ENCODE measurements at regions not wholly inside any gene's neighbourhood (a gene's known extent, or its start where the extent isn't known, plus 50 kb on each side); places are given as distances from the start of the nearest gene placed in this dataset.
"Not testable (repeated sequence)": the region's sequence is repeated elsewhere in the genome, so short reads cannot be mapped to it uniquely, and the experiment has no call there.

DNA sequence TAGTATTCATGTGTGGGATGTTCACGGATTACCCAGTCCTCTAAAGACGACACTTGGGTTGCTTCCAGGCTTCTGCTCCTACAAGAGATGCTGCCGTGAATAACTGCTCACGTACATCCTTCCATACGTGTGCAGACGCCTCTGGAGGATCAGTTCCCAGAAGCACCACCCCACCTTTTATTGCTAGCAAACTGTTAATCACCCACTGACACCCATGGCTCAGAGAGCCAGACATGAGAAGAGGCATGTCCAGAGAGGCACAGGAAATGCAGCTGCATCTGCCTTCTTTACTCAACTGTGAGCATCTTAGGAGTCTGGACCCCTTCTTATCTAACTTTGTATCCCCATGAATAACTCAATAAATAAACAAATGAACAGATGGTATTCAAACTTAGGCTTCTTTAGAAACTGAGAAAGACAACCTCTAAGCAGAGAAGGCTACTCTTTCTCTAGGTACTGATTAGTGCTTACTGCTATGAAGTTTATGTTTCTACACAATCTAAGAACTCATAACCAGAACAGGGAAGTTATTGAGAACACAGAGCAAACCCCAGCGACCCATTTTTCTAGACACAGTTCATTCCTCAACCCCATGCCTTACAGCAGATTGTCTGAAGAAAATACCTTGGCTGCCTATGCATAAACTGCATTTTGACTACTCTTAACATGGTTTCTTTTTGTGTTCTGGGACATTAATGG, 228.7 kb upstream of the RREB1 start:
- peaks cover 18% of the 10 kb centered on the region for H3K27me3 Mint-ChIP-seq
- H3K36me3 Mint-ChIP-seq (ENCODE audit: low read depth): no peaks in the 10 kb centered on the region
- no peak for ATAC-seq
- no peak for DNase-seq
- no peaks in the 10 kb centered on the region for H3K9me3 ChIP-seq (ENCODE audit: control insufficient read depth, low read length, poor library complexity, severe bottlenecking)
- peak overlapping the region; percentile 39 for H3K27ac Mint-ChIP-seq
- no peaks in the 10 kb centered on the region for H3K4me1 Mint-ChIP-seq
- no peak overlapping the region for H3K4me3 Mint-ChIP-seq

DNA sequence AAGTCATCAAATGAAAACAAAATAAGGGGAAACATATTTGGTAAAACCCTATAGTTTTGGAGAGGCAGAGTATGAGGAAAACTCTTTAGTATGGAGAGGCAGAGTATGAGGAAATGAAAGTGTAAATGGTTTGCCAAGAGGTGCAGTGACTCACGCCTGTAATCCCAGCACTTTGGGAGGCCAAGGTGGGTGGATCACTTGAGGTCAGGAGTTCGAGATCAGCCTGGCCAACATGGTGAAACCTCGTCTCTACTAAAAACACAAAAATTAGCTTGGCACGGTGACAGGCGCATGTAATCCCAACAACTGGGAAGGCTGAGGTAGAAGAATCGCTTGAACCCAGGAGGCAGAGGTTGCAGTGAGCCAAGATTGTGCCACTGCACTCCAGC, 228.2 kb upstream of the RREB1 start:
- H3K36me3 Mint-ChIP-seq (ENCODE audit: low read depth); H3K27ac Mint-ChIP-seq; DNase-seq; H3K9me3 ChIP-seq (ENCODE audit: control insufficient read depth, low read length, poor library complexity, severe bottlenecking); H3K4me1 Mint-ChIP-seq; H3K4me3 Mint-ChIP-seq; ATAC-seq: not testable (repeated sequence)
- peaks cover 14% of the 10 kb centered on the region for H3K27me3 Mint-ChIP-seq

DNA sequence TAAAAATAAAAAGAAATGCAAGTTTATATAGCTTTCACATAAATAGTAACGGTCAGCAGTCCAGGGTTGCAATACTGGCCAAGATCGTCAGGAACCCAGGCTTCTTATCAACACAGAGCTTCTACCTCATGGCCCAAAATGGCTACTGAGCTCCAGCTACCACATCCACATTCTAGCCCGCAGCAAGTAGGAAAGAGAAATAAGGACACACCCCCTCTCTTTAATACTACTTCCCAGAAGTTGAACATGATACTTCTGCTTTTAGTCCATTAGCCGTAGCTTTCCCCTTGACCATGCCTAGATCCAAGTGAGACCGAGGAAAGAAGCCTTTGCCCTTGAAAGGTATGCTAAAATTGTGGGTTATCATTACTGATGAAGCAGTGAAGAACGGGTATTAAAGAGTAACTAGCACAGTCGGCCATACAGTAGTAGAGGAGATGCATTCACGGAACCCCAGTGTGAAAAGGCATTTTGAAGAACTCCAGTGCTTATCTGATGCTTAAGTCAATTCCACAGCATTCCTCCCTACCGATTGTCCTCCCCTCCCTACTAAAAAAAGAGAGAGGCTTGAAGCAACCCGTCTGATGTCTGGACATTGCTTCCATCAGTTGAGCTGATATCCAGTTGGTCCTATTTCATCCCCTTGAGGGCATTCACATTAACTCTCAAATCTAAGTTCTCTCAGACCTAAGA, 226.9 kb upstream of the RREB1 start:
- no peaks in the 10 kb centered on the region for H3K36me3 Mint-ChIP-seq (ENCODE audit: low read depth)
- H3K4me1 Mint-ChIP-seq: no peaks in the 10 kb centered on the region
- H3K4me3 Mint-ChIP-seq: no peak overlapping the region
- no peaks in the 10 kb centered on the region for H3K9me3 ChIP-seq (ENCODE audit: control insufficient read depth, low read length, poor library complexity, severe bottlenecking)
- ATAC-seq (no peak), DNase-seq (no peak)
- no peak overlapping the region for H3K27ac Mint-ChIP-seq
- H3K27me3 Mint-ChIP-seq: peaks cover 10% of the 10 kb centered on the region

DNA sequence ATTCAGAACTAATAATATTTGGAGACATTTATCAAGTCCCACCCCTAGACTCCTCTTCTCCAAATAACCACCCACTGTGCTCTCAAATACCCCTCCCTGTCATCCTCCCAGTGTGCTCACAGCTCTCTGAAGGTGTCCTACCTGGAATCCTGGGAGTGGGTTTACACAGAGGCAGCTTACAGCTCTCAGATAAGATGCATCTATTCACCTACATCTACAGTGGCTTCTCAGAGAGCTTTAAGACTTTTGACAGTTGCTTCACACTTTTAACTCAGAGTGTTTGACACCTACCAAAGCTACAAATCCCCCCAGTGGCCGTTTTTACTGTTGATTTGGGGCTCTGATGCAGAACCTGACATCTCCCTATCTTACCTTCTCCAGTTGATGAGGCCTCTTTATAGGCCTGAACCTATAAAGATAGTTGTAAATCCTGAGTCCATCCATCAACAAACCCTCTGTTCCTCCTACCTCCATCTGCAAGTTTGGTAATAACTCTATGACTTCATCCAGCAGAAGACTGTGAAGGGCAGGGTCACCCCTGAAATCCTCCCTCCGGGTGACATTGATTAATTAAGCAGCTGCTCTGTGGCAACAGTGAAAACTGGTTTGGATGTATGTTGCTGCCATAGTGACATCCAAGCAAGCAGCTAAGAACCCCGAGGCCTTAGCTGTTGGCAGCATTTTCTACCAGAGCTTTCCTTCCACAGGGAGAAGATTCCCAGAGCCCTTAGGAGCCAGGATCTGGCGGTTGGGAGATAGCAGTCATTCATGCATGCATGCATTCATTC, 226.1 kb upstream of the RREB1 start:
- ATAC-seq (no peak), DNase-seq (no peak)
- Mint-ChIP-seq H3K27ac (no peak overlapping the region), H3K4me1 (no peaks in the 10 kb centered on the region), H3K4me3 (no peak overlapping the region), H3K27me3 (peaks cover 9% of the 10 kb centered on the region), H3K36me3 (ENCODE audit: low read depth) (no peaks in the 10 kb centered on the region)
- no peaks in the 10 kb centered on the region for H3K9me3 ChIP-seq (ENCODE audit: control insufficient read depth, low read length, poor library complexity, severe bottlenecking)

DNA sequence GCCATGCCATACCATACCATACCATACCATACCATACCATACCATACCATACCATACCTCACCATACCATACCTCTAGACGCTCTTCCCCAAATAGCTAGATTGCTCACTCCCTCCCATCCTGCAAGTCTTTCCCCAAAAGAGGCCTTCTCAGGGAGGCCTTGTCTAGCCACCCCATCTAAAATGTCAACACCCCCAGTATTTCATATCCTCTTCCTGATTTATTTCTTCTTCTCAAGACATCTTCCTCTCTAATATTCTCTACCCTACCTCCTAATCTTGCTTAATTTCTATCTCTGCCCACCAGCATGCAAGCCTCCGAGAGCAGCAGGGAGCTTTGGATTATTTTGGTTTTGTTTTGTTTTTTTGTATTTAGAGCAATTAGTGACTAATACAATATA, 225.2 kb upstream of the RREB1 start:
- Mint-ChIP-seq H3K36me3 (ENCODE audit: low read depth) (no peaks in the 10 kb centered on the region), H3K4me1 (no peaks in the 10 kb centered on the region), H3K4me3 (peak overlapping the region; percentile 13), H3K27ac (no peak overlapping the region), H3K27me3 (peaks cover 4% of the 10 kb centered on the region)
- no peaks in the 10 kb centered on the region for H3K9me3 ChIP-seq (ENCODE audit: control insufficient read depth, low read length, poor library complexity, severe bottlenecking)
- ATAC-seq: no peak
- no peak for DNase-seq

DNA sequence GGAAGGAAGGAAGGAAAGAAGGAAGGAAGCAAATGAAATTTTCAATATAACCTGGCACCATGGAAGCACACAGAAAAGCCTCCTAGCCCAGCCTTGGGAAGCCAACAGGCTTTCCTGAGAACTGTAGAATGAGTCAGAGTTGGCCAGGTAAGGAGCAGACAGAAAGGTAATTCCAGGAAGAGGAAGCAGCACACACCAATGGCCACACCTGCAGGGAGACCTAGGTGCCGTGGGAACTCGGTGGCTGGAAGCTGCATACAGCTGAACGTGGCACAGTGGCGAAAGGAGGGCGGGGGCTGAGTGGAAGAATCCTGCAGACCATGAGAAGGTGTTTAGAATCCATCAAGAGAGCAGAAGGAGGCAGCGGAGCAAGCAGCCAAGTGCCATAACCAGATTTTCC, 224.8 kb upstream of the RREB1 start:
- Mint-ChIP-seq H3K4me3 (no peak overlapping the region), H3K36me3 (ENCODE audit: low read depth) (no peaks in the 10 kb centered on the region), H3K4me1 (no peaks in the 10 kb centered on the region), H3K27me3 (peaks cover 4% of the 10 kb centered on the region), H3K27ac (no peak overlapping the region)
- H3K9me3 ChIP-seq (ENCODE audit: control insufficient read depth, low read length, poor library complexity, severe bottlenecking): no peaks in the 10 kb centered on the region
- DNase-seq: no peak
- ATAC-seq: no peak

DNA sequence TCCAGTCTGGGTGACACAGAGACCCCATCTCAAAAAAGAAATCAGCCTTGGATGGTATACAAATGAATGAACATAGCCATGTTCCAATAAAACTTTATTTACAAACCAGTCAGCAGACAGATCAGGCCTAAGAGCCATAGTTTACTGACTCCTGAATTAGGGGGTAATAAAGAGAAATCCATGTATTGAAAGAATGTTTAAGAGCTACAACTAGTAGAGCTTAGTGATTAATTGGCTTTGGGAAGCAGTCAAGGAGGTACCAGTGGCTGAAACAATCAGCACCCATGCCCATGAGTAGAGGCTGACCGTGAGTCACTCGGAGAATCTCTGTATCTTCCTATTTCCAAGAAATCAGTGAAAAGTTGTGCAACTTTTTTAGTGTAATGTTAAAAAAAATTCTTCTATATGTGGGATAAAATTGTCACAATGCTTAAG, 223.6 kb upstream of the RREB1 start:
- H3K4me1 Mint-ChIP-seq: no peaks in the 10 kb centered on the region
- no peak for DNase-seq

DNA sequence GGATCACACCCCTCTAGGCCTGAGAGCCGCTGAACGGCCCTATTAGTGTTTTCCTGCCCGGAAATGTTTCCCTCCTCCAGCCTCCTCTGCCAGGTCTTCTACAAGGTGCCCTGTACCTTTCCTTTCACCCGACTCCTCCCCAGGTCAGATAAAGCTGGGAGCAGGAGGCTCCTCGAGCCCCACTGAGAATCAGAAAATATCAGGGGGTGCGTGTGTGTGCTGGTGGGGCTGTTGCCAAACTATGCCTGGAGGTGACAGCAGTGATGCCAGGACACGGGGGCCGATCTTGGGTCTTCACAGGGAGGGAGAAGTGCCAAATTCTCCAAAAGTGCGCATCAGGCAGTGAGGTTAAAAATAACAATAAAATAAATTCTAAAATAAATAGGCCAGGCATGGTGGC, 222.8 kb upstream of the RREB1 start:
- H3K27me3 Mint-ChIP-seq: no peaks in the 10 kb centered on the region
- H3K4me1 Mint-ChIP-seq: no peaks in the 10 kb centered on the region
- no peaks in the 10 kb centered on the region for H3K9me3 ChIP-seq (ENCODE audit: control insufficient read depth, low read length, poor library complexity, severe bottlenecking)
- H3K27ac Mint-ChIP-seq: no peak overlapping the region
- DNase-seq (no peak), ATAC-seq (no peak)
- H3K4me3 Mint-ChIP-seq: no peak overlapping the region
- no peaks in the 10 kb centered on the region for H3K36me3 Mint-ChIP-seq (ENCODE audit: low read depth)

More for the DNA sequence above, 223.6 kb upstream of the RREB1 start:
- no peak for ATAC-seq
- H3K27ac Mint-ChIP-seq: no peak overlapping the region
- no peaks in the 10 kb centered on the region for H3K9me3 ChIP-seq (ENCODE audit: control insufficient read depth, low read length, poor library complexity, severe bottlenecking)
- peaks cover 4% of the 10 kb centered on the region for H3K27me3 Mint-ChIP-seq
- no peaks in the 10 kb centered on the region for H3K36me3 Mint-ChIP-seq (ENCODE audit: low read depth)
- no peak overlapping the region for H3K4me3 Mint-ChIP-seq

DNA sequence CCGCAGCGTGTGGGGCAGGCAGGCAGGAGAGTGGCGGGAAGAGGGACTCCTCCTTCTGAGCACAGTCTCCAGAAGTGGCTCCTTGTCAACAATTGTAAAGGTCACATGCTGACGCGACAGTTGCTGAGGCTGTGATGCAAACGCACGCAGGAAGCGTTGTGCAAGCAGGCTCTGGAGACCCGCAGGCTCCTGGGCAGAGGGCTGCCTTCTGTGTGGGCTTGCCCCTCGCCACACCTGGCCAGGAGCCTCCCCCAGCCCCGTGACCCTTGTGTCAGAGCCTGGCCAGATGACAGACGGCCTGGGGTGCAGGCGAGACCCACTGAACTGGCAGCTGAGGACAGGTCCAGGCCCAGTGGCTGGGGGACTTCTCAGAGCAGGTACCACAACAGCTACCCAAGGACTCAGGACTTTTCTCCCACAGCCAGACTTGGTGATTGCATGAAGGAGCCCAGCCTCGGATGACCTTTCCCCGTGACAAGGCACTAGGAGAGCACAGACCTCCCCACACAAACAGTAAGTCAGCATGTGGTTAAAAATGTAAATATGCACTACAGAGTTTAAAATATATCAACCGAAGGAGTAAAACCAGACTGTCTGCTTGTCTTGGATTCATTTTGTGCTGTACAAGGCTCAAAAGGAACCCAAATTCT, 222.1 kb upstream of the RREB1 start:
- Mint-ChIP-seq H3K27me3 (no peaks in the 10 kb centered on the region), H3K4me1 (no peaks in the 10 kb centered on the region), H3K36me3 (ENCODE audit: low read depth) (no peaks in the 10 kb centered on the region), H3K27ac (no peak overlapping the region), H3K4me3 (no peak overlapping the region)
- DNase-seq (no peak), ATAC-seq (no peak)
- H3K9me3 ChIP-seq (ENCODE audit: control insufficient read depth, low read length, poor library complexity, severe bottlenecking): no peaks in the 10 kb centered on the region

DNA sequence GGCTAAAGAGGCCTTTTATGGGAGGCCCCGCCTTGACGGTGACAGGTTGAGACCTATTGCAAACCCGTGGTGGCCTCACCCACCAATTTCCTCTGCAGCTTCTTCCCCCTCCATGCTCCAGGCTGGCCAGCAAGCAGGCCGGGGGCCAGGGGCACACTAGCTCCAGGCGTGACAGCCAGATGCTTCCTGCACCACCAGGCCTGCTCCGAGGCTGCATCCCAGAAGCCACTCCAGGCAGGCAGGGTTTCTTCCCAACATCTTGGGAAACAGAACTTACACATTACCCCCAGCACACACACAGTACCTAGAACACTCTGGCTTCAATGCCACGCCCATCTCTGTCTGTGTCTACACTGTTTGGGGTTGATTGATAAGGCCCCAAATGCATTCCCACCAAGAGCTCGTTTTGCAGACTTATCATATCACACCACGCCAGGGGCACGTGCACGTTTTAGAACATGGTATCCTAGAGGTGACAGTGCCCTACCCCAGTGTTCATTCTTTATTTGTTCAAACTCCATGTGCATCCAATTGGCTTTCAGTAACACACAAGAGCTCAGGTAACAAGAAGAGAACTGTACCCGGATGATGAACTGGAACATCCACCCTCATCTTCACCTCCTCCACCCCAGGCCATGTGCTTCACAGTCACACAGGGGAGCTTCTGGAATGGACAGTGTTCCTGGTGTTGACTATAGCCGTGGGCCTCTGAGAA, 221.4 kb upstream of the RREB1 start:
- ATAC-seq: no peak
- H3K27me3 Mint-ChIP-seq: no peaks in the 10 kb centered on the region

DNA sequence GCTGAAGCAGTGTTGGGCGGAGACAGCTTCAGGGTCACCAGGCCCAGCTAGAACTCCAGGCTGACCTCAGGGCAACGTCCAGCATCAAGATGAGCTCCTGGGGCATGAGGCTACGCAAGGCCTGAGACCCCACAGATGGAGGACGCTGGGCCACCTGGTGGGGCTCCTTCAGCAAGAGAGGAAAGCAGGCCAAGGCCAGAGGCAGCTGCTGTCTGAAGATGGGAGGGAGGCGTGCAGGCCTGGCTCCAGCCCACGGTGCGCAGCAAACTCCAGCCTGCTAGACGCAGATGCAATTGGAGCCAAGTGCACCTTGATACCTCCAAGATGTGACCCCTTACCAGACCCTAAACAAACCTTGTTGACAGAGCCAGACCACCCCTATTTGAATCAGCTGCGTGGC, 220.9 kb upstream of the RREB1 start:
- no peaks in the 10 kb centered on the region for H3K4me1 Mint-ChIP-seq
- DNase-seq (no peak), ATAC-seq (no peak)
- H3K9me3 ChIP-seq (ENCODE audit: control insufficient read depth, low read length, poor library complexity, severe bottlenecking): no peaks in the 10 kb centered on the region
- no peaks in the 10 kb centered on the region for H3K27me3 Mint-ChIP-seq
- no peaks in the 10 kb centered on the region for H3K36me3 Mint-ChIP-seq (ENCODE audit: low read depth)
- no peak overlapping the region for H3K4me3 Mint-ChIP-seq
- H3K27ac Mint-ChIP-seq: no peak overlapping the region

More for the DNA sequence above, 221.4 kb upstream of the RREB1 start:
- no peaks in the 10 kb centered on the region for H3K9me3 ChIP-seq (ENCODE audit: control insufficient read depth, low read length, poor library complexity, severe bottlenecking)
- Mint-ChIP-seq H3K4me3 (no peak overlapping the region), H3K4me1 (no peaks in the 10 kb centered on the region), H3K36me3 (ENCODE audit: low read depth) (no peaks in the 10 kb centered on the region), H3K27ac (no peak overlapping the region)
- DNase-seq: no peak

DNA sequence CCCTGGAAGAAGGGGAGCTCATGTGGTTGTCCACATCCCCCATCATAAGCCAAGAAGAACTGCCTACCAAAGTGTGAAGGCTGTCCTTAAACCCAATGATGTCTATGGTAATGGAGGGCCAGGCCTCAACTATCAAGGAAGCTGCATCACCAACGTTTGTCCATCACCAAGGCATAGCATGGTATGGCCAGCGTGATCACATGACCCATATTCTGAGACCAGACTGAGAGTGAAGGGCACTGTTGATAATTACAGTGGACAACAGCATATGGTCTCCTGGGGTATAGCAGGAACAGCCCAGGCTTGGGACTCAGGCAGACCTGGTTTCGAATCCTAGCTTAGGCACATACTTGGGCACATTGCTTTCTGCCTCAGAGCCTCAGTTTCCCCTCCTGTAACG, 218.2 kb upstream of the RREB1 start:
- no peak overlapping the region for H3K27ac Mint-ChIP-seq
- H3K36me3 Mint-ChIP-seq (ENCODE audit: low read depth): no peaks in the 10 kb centered on the region
- no peaks in the 10 kb centered on the region for H3K9me3 ChIP-seq (ENCODE audit: control insufficient read depth, low read length, poor library complexity, severe bottlenecking)
- peaks cover 6% of the 10 kb centered on the region for H3K27me3 Mint-ChIP-seq
- DNase-seq (no peak), ATAC-seq (no peak)
- H3K4me3 Mint-ChIP-seq: no peak overlapping the region
- no peaks in the 10 kb centered on the region for H3K4me1 Mint-ChIP-seq

Measured in T-helper 17 cell (primary cell).